Neural progenitor cell (in vitro differentiated cells): ENCODE measurements at regions not wholly inside any gene's neighbourhood (a gene's known extent, or its start where the extent isn't known, plus 50 kb on each side); places are given as distances from the start of the nearest gene placed in this dataset.

Source experiments
- DNase-seq: peaks from one replicate; pipeline ENCODE4 v3.0.0-alpha.2; 2016; ENCODE audit warnings: low spot score
- H2AFZ ChIP-seq: fragments of 200-600 bp; sonication (generic); replicated peaks from 2 replicates; pipeline ENCODE4 v1.6.1; 2016; ENCODE audit warnings: antibody characterized with exemption
- H3F3A ChIP-seq: fragments of 200-600 bp; sonication (generic); 2 replicates; pipeline ENCODE4 v1.6.1; 2016; ENCODE audit warnings: antibody characterized with exemption, low read depth
- H3K27ac ChIP-seq: fragments of 200-600 bp; sonication (generic); 2 replicates; pipeline ENCODE4 v1.5.1; 2016; ENCODE audit warnings: mild to moderate bottlenecking
- H3K27me3 ChIP-seq: fragments of 200-600 bp; sonication (generic); 2 replicates; pipeline ENCODE4 v1.6.1; 2016; ENCODE audit warnings: mild to moderate bottlenecking, moderate library complexity
- H3K36me3 ChIP-seq: fragments of 200-600 bp; sonication (generic); 2 replicates; pipeline ENCODE4 v1.5.1; 2016
- H3K4me1 ChIP-seq: fragments of 200-600 bp; sonication (generic); 2 replicates; pipeline ENCODE4 v1.6.1; 2016; ENCODE audit warnings: mixed run types
- H3K4me2 ChIP-seq: fragments of 200-600 bp; sonication (generic); 2 replicates; pipeline ENCODE4 v1.6.1; 2016
- H3K4me3 ChIP-seq: fragments of 200-600 bp; sonication (generic); 2 replicates; pipeline ENCODE4 v1.5.1; 2016
- H3K79me2 ChIP-seq: fragments of 200-600 bp; sonication (generic); 2 replicates; pipeline ENCODE4 v1.6.1; 2016; ENCODE audit warnings: low read depth
- H3K9ac ChIP-seq: fragments of 200-600 bp; sonication (generic); 2 replicates; pipeline ENCODE4 v1.6.1; 2016
- H3K9me3 ChIP-seq: fragments of 200-600 bp; sonication (generic); 2 replicates; pipeline ENCODE4 v1.5.1; 2016; ENCODE audit warnings: low read depth
- H4K20me1 ChIP-seq: fragments of 200-600 bp; sonication (generic); 2 replicates; pipeline ENCODE4 v1.6.1; 2016; ENCODE audit warnings: low read depth
- H3K27ac Mint-ChIP-seq: 3 replicates; pipeline ENCODE4 v1.8.0; 2021; ENCODE audit warnings: mixed read lengths
- H3K27me3 Mint-ChIP-seq: 2 replicates; pipeline ENCODE4 v1.8.0; 2022; ENCODE audit warnings: low read depth, mild to moderate bottlenecking, inconsistent platforms, moderate library complexity, mixed read lengths; ENCODE audit not compliant: insufficient read depth
- H3K36me3 Mint-ChIP-seq: 3 replicates; pipeline ENCODE4 v1.8.0; 2021; ENCODE audit warnings: mixed read lengths
- H3K4me1 Mint-ChIP-seq: 3 replicates; pipeline ENCODE4 v1.8.0; 2021; ENCODE audit warnings: mixed read lengths
- H3K4me3 Mint-ChIP-seq: 3 replicates; pipeline ENCODE4 v1.8.0; 2021; ENCODE audit warnings: mild to moderate bottlenecking, moderate library complexity, mixed read lengths
- H3K9me3 Mint-ChIP-seq: 3 replicates; pipeline ENCODE4 v1.8.0; 2020; ENCODE audit warnings: mixed read lengths
- CTCF ChIP-seq: fragments of 200-600 bp; sonication (generic); IDR thresholded peaks from 2 replicates; pipeline ENCODE4 v1.5.1; 2017; ENCODE audit warnings: antibody characterized with exemption, mild to moderate bottlenecking
- EZH2 ChIP-seq: fragments of 200-600 bp; sonication (generic); IDR thresholded peaks from 2 replicates; pipeline ENCODE4 v1.6.1; 2017; ENCODE audit warnings: antibody characterized with exemption, mild to moderate bottlenecking, moderate library complexity
- EZH2phosphoT487 ChIP-seq: fragments of 200-600 bp; sonication (generic); IDR thresholded peaks from 2 replicates; pipeline ENCODE4 v1.6.1; 2017; ENCODE audit warnings: antibody characterized with exemption

DNA sequence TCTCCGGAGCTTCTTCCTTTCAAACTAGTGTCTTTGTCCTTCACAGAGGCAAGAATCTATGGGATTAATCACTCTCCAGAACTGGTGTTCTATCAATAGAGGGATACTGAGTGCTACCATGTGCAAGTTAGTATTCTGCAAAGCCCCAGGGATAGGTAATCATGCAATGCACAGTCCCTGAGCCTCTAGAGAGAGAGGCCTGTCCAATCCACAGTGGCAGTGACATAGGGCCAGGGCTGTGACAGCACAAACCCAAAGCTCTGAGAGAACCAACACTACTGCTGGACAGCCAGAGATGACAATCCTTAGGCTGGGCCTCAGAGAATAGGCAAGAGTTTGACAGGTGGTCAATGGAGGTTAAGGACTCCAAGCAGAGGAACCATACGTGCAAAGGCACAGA, 66.8 kb upstream of the USP47 start:
- H4K20me1 ChIP-seq: no peaks in the 10 kb centered on the region
- H3K9me3 ChIP-seq: no peaks in the 10 kb centered on the region
- H3K27me3 ChIP-seq: no peaks in the 10 kb centered on the region
- H3K4me1 ChIP-seq: peaks cover 9% of the 10 kb centered on the region
- H3K79me2 ChIP-seq: no peaks in the 10 kb centered on the region
- no peaks in the 10 kb centered on the region for H3F3A ChIP-seq
- Mint-ChIP-seq H3K4me3 (no peak overlapping the region), H3K9me3 (no peaks in the 10 kb centered on the region), H3K4me1 (peaks cover 13% of the 10 kb centered on the region), H3K36me3 (no peaks in the 10 kb centered on the region), H3K27me3 (peaks cover 7% of the 10 kb centered on the region), H3K27ac (no peak overlapping the region)
- no peak overlapping the region for H3K9ac ChIP-seq
- H3K4me2 ChIP-seq: no peak overlapping the region
- H2AFZ ChIP-seq: no peak overlapping the region
- H3K36me3 ChIP-seq: no peaks in the 10 kb centered on the region
- H3K4me3 ChIP-seq: no peak overlapping the region
- DNase-seq: no peak
- no peak for TF ChIP-seq EZH2phosphoT487
- no peak for TF ChIP-seq CTCF
- TF ChIP-seq EZH2: no peak
- no peak overlapping the region for H3K27ac ChIP-seq

- Histone ChIP-seq H3K4me3 (no peak overlapping the region), H3K79me2 (no peaks in the 10 kb centered on the region), H3K27ac (no peak overlapping the region), H3K9me3 (no peaks in the 10 kb centered on the region), H3K27me3 (no peaks in the 10 kb centered on the region), H3K4me1 (peaks cover 9% of the 10 kb centered on the region), H4K20me1 (no peaks in the 10 kb centered on the region), H3F3A (no peaks in the 10 kb centered on the region), H3K4me2 (no peak overlapping the region), H3K9ac (no peak overlapping the region), H3K36me3 (no peaks in the 10 kb centered on the region), H2AFZ (no peak overlapping the region)
- peaks cover 13% of the 10 kb centered on the region for H3K4me1 Mint-ChIP-seq
- no peak overlapping the region for H3K4me3 Mint-ChIP-seq
- H3K9me3 Mint-ChIP-seq: no peaks in the 10 kb centered on the region
- no peaks in the 10 kb centered on the region for H3K36me3 Mint-ChIP-seq
- no peak for DNase-seq
- TF ChIP-seq CTCF: no peak
- no peak for TF ChIP-seq EZH2
- no peak for TF ChIP-seq EZH2phosphoT487
- H3K27ac Mint-ChIP-seq: no peak overlapping the region
- H3K27me3 Mint-ChIP-seq: peaks cover 7% of the 10 kb centered on the region
These were observed 68.8 kb upstream of the USP47 start for GRCh38 chr11:11772865-11773515.

DNA sequence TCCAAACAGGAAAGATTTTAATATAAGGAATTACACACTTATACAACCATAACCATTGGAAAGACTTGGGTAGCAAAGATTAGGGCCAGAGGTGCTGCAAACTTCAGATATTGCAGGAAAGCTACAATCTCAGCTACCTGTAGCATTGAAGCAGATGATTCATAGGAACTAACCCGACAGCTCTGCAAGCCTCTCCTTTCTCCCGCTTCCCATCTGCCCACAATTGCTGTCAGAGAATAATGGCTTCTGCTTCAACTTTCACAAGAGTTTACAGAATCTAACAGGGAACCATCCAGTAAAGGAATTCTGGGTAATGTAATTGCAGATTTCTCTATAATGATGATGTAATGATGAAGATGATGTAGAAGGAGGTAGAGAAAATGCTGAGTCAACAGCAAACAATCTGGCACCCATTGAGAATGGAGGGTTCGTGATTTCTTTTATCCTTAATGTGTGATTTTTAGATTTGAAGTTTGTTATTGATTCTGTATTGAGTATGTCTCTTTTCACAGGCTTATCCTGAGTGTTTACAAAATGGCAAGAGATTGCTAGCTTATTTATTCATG, 70.8 kb upstream of the USP47 start:
- Mint-ChIP-seq H3K4me1 (peaks cover 11% of the 10 kb centered on the region), H3K27me3 (peaks cover 3% of the 10 kb centered on the region), H3K27ac (no peak overlapping the region), H3K36me3 (no peaks in the 10 kb centered on the region), H3K4me3 (no peak overlapping the region), H3K9me3 (no peaks in the 10 kb centered on the region)
- TF ChIP-seq CTCF (no peak), EZH2phosphoT487 (no peak), EZH2 (no peak)
- H3K9me3 ChIP-seq: no peaks in the 10 kb centered on the region
- H2AFZ ChIP-seq: no peak overlapping the region
- H3K4me2 ChIP-seq: no peak overlapping the region
- no peaks in the 10 kb centered on the region for H3F3A ChIP-seq
- H3K27ac ChIP-seq: no peak overlapping the region
- no peaks in the 10 kb centered on the region for H3K36me3 ChIP-seq
- H3K27me3 ChIP-seq: no peaks in the 10 kb centered on the region
- no peaks in the 10 kb centered on the region for H4K20me1 ChIP-seq
- no peak for DNase-seq
- peaks cover 3% of the 10 kb centered on the region for H3K4me1 ChIP-seq
- no peaks in the 10 kb centered on the region for H3K79me2 ChIP-seq
- H3K4me3 ChIP-seq: no peak overlapping the region
- no peak overlapping the region for H3K9ac ChIP-seq
